Left lung (tissue), 4 donors: ENCODE measurements at regions not wholly inside any gene's neighbourhood (a gene's known extent, or its start where the extent isn't known, plus 50 kb on each side); places are given as distances from the start of the nearest gene placed in this dataset.
A peak's percentile ranks its signal among the peaks of the same experiment; 100 is the strongest.
"Not testable (repeated sequence)": the region's sequence is repeated elsewhere in the genome, so short reads cannot be mapped to it uniquely, and the experiment has no call there.

Source experiments
- ATAC-seq: fragments of 200-7000 bp; cut with Tn5 transposase; one replicate; pipeline ENCODE4 v1.9.1; 2020; ENCODE audit warnings: moderate library complexity
- DNase-seq, 4 donors: peaks; one replicate each; pipeline ENCODE4 v3.0.0-alpha.2; 2013 to 2020
- H3K27ac ChIP-seq, 2 donors: fragments of 200-600 bp; sonication (generic) in 1 of 2; one replicate each; pipeline versions ENCODE4 v1.5.0 to v1.8.0; 2020 to 2021
- H3K27me3 ChIP-seq, 2 donors: fragments of 200-600 bp; sonication (generic) in 1 of 2; one replicate each; pipeline versions ENCODE4 v1.5.0 to v1.8.0; 2020 to 2021
- H3K36me3 ChIP-seq, 2 donors: fragments of 200-600 bp; sonication (generic) in 1 of 2; one replicate each; pipeline versions ENCODE4 v1.5.0 to v1.8.0; 2020 to 2021
- H3K4me1 ChIP-seq, 2 donors: fragments of 200-600 bp; one replicate each; pipeline ENCODE4 v1.8.0; 2021
- H3K4me3 ChIP-seq, 2 donors: fragments of 200-600 bp; sonication (generic) in 1 of 2; one replicate each; pipeline versions ENCODE4 v1.5.0 to v1.8.0; 2020 to 2021; ENCODE audit warnings: mild to moderate bottlenecking in 1 of 2
- H3K9me3 ChIP-seq, 2 donors: fragments of 200-600 bp; sonication (generic) in 1 of 2; one replicate each; pipeline versions ENCODE4 v1.5.0 to v1.8.0; 2020 to 2021
- CTCF ChIP-seq, 2 donors: fragments of 200-600 bp; sonication (generic) in 1 of 2; IDR thresholded peaks; one replicate each; pipeline versions ENCODE4 v1.5.0 to v1.8.0; 2021; ENCODE audit warnings: antibody characterized with exemption in 2 of 2
- intact Hi-C, 2 donors: fragments of 100-400 bp; cut with DNase I; formaldehyde crosslinking; loops; one replicate each; pipeline versions ENCODE4 v1.11.2 to v1.14.2; 2022
- donor health status: DM: no; HTN: yes; CAD: no.
- donor health status: DM: no; HTN: no; CAD: no.

- ATAC-seq (no peak), DNase-seq (no peak)
- no peak for TF ChIP-seq CTCF (IDR thresholded peaks at IDR 0.05)
- intact Hi-C loops, result no loop called here
- H3K36me3 ChIP-seq, result no peaks in the 10 kb centered on the region
- H3K27me3 ChIP-seq, result no peaks in the 10 kb centered on the region
- H3K9me3 ChIP-seq, result no peaks in the 10 kb centered on the region
- H3K4me1 ChIP-seq, result no peaks in the 10 kb centered on the region
- no peak overlapping the region for H3K27ac ChIP-seq
- no peak overlapping the region for H3K4me3 ChIP-seq
These were observed 269.8 kb upstream of the POU1F1 start for GRCh38 chr3:87546216-87546615.

DNA sequence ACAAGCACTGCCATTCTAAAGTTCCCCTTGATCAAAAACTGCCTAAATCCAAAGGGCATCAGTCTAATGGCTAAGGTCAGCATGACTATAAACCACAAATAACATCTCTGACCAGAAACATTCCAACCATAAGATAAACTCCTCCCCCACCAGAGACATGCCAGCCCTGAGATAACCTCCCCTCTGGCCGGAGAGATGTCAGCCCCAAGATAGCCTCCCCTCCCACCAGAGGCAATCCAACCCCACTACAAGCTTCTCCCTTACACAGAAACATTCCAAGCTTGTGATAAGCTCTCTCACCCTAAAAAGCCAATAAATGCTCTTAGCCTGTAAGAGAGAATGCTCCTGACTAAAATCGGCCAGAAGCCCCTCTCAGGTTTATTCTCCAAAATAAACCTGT lies 267.0 kb upstream of the POU1F1 start:
- H3K4me1 ChIP-seq, H3K27ac ChIP-seq, H3K4me3 ChIP-seq, H3K9me3 ChIP-seq, intact Hi-C loops, DNase-seq, ATAC-seq, H3K36me3 ChIP-seq, H3K27me3 ChIP-seq: not testable (repeated sequence)

DNA sequence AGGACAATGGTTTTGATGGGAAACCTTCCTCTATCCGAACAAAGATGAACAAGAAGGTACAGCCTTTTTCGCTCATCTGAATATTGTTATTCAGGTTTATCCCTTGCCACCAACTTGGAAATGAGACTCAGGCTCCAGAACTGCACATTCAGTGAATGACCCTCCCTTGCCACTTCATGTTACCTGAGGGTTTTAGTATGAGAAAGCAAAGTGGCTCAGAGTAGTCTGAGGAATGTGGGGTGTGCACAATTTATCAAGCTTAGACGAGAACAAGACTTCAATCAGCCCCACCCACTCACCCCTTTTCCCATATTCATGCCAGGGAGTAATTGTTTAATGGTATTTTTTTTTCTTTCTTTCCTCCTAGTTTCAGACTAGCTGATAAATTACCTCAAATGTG lies 265.3 kb upstream of the POU1F1 start:
- ATAC-seq (peak; percentile 97), DNase-seq (peak in 2 of 4 donors; percentile 6 to 44)
- intact Hi-C loops, result no loop called here

DNA sequence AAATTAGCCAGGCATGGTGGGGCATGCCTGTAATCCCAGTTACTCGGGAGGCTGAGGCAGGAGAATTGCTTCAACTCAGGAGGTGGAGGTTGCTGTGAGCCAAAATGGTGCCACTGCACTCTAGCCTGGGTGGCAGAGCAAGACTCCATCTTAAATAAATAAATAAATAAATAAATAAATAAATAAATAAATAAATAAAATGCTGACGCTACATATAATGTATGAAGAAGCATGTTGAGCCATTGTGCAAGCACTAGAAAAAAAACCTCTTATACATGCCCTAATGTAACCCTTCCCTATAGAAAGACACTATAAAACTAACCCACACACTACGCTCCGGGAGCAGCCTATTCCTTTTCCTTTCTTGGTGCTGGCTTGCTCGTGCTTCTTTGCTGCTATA lies 262.3 kb upstream of the POU1F1 start:
- DNase-seq, H3K4me3 ChIP-seq, H3K9me3 ChIP-seq, H3K27ac ChIP-seq, H3K27me3 ChIP-seq, ATAC-seq, intact Hi-C loops, H3K36me3 ChIP-seq, H3K4me1 ChIP-seq: not testable (repeated sequence)

More for the DNA sequence above, 265.3 kb upstream of the POU1F1 start:
- Histone ChIP-seq H3K9me3 (no peaks in the 10 kb centered on the region), H3K36me3 (no peaks in the 10 kb centered on the region), H3K4me3 (no peak overlapping the region), H3K27me3 (no peaks in the 10 kb centered on the region), H3K27ac (no peak overlapping the region), H3K4me1 (no peaks in the 10 kb centered on the region)
- TF ChIP-seq CTCF (IDR thresholded peaks at IDR 0.05), result no peak

DNA sequence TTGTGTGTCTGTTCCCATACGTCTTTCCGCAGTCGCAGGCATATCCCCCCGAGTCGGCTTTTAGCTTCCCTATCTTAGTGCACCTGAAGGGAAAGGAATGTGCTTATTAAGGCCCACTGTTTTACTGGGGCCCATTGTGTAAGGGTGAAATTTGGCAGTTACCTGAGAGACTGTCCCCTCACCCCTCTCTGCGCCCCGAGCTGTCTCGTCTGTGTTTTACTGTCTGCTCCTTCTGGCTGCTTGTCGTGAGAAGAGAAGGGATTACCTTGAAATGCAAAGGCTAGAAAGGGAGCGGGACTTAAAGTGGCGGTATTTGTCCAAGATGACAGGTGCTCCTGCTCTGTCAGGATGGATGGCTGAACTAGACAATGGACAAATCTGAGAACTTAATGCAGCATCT lies 233.0 kb upstream of the POU1F1 start:
- no peak for ATAC-seq
- Histone ChIP-seq H3K27me3 (no peaks in the 10 kb centered on the region), H3K9me3 (no peaks in the 10 kb centered on the region), H3K4me3 (no peak overlapping the region), H3K27ac (no peak overlapping the region), H3K36me3 (no peaks in the 10 kb centered on the region), H3K4me1 (no peaks in the 10 kb centered on the region)
- intact Hi-C loops, result no loop called here
- no peak for TF ChIP-seq CTCF (IDR thresholded peaks at IDR 0.05)
- no peak for DNase-seq

DNA sequence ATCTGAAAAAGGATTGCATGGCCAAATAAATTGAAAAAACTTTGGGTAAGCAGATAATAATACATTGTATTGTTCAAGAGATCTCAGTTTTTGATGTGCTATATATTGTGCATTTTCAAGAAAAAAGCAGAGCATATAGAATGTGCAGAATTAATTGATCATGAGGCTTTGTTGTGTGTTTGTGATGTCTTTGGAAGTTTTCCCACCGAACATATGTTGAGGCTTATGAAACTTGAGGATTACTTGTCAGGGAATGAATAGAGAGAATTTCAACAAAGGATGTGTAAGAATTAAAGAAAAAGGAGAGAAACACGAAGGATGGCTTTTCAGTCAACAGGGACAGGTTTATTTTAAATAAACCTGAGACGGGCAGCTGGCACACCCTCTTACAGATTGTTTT lies 232.5 kb upstream of the POU1F1 start:
- H3K4me3 ChIP-seq, result no peak overlapping the region
- H3K27ac ChIP-seq, result no peak overlapping the region
- no peaks in the 10 kb centered on the region for H3K4me1 ChIP-seq
- H3K36me3 ChIP-seq, result no peaks in the 10 kb centered on the region
- no peak for DNase-seq
- TF ChIP-seq CTCF (IDR thresholded peaks at IDR 0.05), result no peak
- intact Hi-C loops, result no loop called here
- H3K9me3 ChIP-seq, result no peaks in the 10 kb centered on the region
- no peak for ATAC-seq
- H3K27me3 ChIP-seq, result no peaks in the 10 kb centered on the region
